MV-4-11 (cell line): ENCODE measurements at regions not wholly inside any gene's neighbourhood (a gene's known extent, or its start where the extent isn't known, plus 50 kb on each side); places are given as distances from the start of the nearest gene placed in this dataset.

Source experiments
- DNase-seq: peaks from one replicate; lab custom pipeline; 2025; lab: John Stamatoyannopoulos, UW

GRCh38 chr2:52857722-52858121 lies 909.9 kb upstream of the CHAC2 start:
- DNase-seq, result no peak

- no peak for DNase-seq
Observed at GRCh38 chr2:52852006-52852405, 915.6 kb upstream of the CHAC2 start.

DNA sequence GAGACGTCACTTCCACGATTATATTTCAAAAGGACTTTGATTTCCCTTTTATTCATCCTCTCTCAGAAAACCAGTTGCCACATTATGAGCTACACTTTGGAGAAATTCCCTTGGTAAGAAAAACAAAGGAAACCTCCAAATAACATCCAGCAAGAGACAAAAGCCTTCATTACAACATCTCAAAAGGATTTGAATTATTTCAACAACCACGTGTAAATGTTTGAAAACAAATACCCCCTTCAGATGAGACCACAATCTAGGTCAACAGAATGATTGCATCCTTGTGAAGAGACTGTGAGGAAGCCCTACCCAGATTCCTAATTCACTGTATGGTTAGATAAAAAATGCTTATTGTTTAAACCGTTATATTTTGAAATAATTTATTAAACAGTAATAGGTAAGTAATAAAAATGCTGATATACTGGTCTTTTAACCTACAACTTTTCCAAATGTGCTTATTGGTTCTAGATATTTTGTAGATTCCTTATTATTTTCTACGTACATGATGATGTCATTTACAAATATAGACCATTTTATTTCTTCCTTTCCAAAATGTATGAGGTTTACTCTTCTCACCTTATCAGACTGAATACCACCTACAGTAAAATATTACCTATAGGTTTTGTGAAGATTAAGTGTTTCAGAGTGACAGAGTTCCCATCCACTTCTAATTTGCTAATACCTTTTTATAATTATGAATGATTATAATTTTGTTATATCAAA lies 922.7 kb upstream of the CHAC2 start:
- DNase-seq, result no peak

DNA sequence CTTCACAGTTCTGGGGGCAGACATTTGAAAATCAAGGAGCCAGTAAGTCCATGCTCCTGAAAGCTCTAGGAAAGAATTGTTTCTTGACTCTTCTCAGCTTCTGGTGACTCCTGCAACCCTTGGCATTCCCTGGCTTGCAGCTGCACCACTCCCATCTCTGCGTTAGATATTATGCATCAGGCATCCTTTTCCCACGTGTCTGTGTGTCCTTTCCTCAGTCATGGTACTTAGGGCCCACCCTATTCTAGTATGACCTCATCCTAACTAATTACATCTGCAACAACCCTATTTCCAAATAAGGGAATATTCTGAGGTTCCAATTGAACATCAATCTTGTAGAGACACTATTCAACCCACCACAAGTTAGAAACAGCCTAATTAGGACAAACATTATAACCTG lies 931.7 kb upstream of the CHAC2 start:
- no peak for DNase-seq

DNA sequence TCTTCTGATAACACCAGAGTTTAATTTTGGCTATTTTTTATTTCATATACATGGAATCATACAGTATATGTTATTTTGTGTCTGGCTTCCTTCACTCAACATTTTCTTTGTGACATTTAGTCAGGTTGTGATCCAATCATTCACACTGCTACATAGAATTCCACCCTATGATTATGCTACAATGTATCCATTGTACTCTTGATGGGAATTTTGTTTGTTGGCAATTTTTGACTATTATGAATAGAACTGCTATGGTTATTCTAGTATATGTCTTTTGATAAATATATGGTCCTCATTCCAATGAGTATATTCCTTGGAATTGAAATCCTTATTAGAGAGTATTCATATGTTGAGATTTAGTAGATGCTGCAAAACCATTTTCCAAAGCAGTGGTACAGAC lies 936.4 kb upstream of the CHAC2 start:
- DNase-seq, result no peak

- DNase-seq, result no peak
Observed at GRCh38 chr2:52828112-52828511, 939.5 kb upstream of the CHAC2 start.

GRCh38 chr2:52821631-52822030 lies 946.0 kb upstream of the CHAC2 start:
- DNase-seq, result no peak

- no peak for DNase-seq
Observed at GRCh38 chr2:52818958-52819357, 948.6 kb upstream of the CHAC2 start.

DNA sequence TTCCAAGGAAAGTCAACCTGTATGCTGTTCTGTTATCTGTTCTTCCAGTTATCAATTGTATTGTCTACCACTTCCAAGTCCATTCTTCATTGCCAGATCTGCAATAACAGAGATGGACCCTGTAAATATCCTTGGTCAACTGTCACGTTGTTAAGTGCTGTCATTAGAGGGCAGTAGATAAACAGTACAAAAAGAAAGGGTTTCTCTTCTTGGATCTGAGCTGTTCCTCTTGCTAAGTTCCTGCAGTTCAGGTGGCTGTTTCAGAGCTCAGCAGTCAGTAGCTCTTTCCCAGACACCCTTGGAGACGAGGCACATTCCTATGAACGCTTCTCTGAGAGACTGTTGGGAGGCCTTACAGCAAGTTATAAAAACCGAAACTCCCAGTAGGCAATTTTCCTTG lies 957.1 kb upstream of the CHAC2 start:
- DNase-seq, result peak; percentile 6

DNA sequence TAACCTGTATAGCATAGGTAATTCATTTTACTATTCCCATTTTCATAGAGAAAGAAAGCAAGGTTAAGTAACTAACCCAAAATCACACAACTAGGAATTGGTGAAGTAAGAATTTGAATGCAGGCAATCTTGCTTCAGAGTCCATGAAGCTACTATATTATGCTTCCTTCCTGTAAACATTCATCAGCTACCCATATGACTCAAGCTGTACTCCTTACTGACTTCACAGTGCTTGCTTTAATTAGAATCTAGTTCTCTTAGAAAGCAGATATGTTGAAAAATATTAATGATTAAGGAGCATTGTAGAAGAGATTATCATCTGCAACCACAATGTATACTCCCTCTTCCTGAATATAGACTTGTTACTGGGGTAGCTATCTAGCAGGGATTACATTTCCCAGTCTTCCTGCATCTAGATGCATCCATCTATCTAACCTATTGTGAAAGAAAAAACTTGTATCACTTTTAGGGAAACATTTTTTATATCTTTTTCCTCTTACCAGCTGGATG lies 961.6 kb upstream of the CHAC2 start:
- no peak for DNase-seq

- no peak for DNase-seq
Observed at GRCh38 chr2:52794581-52794980, 973.0 kb upstream of the CHAC2 start.

DNA sequence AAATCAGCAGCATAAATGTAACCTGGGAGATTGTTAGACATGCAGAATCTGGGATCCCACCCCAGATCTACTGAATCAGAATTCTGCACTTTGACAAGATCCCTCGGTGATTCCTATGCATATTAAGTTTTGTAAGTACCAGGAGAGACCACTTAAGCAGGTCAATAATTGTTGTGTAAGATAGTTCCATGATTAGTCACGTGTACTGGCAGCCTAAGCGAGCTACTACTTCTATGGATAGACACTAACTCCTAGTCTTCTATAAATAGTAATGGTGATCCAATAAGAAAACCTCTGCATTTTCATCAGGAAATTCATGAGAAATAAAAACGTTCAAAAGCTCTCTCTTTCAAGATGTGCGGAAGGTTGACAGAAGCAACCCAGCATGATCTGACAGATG lies 988.2 kb upstream of the CHAC2 start:
- DNase-seq, result no peak

DNA sequence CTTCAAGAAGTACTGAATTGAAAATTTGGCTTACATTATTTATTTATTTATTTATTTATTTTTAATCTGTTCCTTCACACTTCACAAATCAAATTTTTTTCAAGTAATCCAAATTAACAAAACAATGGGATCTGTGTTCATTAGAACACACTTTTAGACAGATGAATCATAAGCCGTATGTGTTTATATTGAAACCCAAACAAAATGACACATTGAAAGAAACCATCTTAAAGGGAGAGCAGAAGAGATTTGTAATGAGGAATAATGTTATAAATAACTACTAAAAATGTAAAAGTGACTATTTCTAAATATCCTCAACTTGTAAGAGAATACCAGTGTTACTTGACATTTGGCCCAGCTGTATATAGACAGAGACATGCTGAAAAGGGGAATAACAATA lies 991.0 kb upstream of the CHAC2 start:
- DNase-seq, result no peak

DNA sequence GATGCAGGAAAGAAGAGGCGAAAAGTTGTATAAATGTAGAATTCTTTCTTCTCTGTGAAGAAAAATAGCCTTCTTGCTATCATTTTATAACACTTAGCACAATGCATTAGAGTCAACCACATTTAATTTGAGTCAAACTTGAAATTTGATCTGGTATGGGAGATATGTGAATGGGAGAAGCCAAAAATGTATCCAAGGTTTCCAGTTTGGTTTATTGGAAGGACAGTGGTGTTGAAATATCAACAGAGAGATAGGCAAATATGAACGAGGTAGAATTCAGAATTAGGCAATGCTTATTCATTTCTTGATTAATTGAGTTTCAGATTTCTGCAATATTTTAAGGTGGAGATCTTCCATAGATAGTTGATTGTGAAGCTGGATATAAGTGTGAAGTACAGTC lies 991.9 kb upstream of the CHAC2 start:
- DNase-seq, result no peak

- DNase-seq, result no peak
Observed at GRCh38 chr2:52765735-52766134, 1001.9 kb upstream of the CHAC2 start.

- DNase-seq, result no peak
Observed at GRCh38 chr2:52749764-52750163, 1017.8 kb upstream of the CHAC2 start.

GRCh38 chr2:52745144-52745543 lies 1022.5 kb upstream of the CHAC2 start:
- DNase-seq, result no peak

DNA sequence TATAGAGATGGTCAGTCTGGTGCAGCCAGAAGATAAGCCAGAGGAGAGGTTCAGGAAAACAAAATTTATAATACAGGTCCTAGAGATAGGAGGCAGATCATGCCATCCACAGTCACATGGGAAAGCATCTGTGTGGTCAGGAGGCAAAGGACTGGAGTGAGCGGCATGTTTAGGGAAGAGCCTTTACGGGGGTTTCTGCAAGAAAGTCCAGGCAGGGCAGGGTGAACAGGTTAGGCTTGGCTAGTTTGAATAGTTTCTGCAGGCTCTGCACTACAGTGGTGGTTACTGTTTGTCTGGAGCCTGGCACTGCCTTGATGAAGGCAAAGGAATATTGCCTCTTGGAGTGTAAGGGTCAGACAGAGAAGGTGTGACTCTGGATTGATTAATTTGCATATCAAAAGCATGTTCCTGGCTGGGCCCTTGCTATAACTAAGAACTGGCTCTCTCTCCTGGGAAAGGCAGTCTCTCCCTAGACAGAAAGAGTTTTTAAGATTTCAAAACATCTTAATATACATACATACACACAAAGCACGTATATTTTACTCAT lies 1034.7 kb upstream of the CHAC2 start:
- DNase-seq, result no peak

DNA sequence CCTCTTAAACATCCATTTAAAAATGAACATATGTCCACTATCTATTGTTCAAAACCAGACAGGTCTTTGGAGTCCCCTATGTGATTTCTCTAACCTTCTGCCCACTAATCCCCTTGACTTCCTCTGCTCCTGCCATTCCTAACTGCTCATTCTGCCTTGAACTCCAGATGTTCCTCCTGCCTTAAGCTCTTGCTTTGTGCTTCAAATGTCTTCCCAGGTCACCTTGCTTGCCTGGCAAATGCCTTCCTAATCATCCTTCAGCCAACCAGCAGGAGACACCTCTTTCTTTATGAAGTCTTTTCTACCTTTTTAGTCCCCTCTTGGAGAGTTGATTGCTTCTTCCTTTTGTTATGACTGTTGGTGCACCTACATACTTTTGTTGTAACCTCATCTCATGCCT lies 1043.0 kb upstream of the CHAC2 start:
- DNase-seq, result no peak

DNA sequence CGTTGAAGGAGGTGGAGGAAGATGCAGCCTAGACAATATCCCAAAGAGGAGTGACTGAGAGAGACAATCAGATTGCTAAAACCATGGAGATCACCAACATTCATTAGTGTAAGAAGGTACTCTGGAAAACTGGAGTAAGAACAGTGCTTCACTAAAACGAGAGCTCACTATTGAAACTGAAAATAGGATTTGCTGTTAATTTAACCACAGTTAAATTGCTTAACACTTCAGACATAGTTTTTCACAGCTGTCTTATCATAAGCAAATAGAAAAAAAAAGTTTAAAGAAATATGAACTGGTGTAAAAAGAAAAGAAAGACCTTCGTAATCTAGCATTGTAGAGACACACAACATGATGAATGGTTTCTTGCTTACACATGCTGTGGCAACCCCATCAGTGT lies 1049.8 kb upstream of the CHAC2 start:
- DNase-seq, result peak; percentile 22

DNA sequence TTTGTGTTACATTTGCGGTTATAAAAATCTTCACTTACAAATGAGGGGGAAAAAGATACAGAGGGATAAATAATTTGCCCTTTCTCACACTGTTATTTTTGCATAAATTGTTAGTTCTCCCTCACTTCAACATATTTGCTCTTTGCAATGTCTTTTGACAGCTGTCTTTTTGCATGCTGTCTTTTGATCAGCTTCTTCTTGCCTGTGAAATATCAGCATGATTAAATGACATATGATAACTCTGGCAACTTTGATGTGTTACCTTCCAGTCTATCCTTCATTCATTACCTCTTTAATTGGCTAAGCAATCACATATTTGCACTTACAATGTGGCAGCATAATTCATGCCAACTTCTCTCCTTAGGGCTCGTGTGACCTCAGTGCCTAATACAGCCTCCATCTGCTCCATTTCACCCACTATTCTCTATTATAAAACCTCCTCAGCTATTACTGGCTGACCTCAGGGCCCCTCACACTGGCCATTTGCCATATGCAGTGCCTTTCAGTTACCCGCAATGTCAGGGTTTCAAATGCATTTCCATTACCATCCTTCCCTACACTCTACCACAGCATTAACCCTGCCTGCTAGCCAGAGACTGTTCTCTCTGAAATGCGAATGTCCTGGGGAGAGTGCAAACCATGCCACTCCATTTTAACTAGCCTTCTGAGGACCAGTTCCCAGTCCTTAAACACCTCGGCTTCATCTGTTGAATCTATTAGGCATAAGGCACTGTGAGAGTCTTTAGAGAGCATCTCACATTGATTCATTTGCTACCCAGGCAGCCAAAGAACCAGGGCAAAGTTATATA lies 1056.6 kb upstream of the CHAC2 start:
- no peak for DNase-seq

DNA sequence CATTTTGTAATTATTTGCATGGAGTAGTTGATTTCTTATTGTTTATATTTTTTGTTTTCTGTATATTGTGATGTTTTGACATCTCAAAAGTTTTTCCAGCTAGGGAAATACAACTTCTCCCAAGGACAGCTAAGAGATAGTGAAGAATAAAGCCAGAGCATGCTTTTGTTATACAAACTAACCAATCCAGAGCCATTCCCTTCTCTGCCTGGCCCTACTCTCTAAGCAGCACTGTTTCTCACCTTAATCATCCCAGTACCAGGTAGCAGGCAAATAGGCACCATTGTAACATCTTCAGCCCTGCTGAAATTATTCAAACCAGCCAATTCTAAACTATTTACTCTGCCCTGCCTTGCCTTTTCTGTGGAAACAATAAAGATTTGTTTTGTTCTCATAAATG lies 1063.4 kb upstream of the CHAC2 start:
- DNase-seq, result no peak

GRCh38 chr2:52703004-52703403 lies 1064.6 kb upstream of the CHAC2 start:
- no peak for DNase-seq
